BE2C (cell line): ENCODE measurements at regions not wholly inside any gene's neighbourhood (a gene's known extent, or its start where the extent isn't known, plus 50 kb on each side); places are given as distances from the start of the nearest gene placed in this dataset.

Experiments used
- DNase-seq: peaks from one replicate; pipeline ENCODE4 v3.0.0-alpha.2; 2020
- H3K27me3 ChIP-seq: fragments of 250-450 bp; sonication (Bioruptor Pico); 2 replicates; pipeline ENCODE4 v1.5.1; 2020; ENCODE audit warnings: mild to moderate bottlenecking
- H3K36me3 ChIP-seq: fragments of 250-450 bp; sonication (Bioruptor Pico); 2 replicates; pipeline ENCODE4 v1.5.1; 2020; ENCODE audit warnings: mild to moderate bottlenecking
- H3K4me1 ChIP-seq: fragments of 250-450 bp; sonication (Bioruptor Pico); 2 replicates; pipeline ENCODE4 v1.5.1; 2020
- H3K4me3 ChIP-seq: 2 replicates; pipeline ENCODE4 v1.5.1; 2011; ENCODE audit warnings: low read depth, low read length
- H3K9me3 ChIP-seq: fragments of 250-450 bp; sonication (Bioruptor Pico); 2 replicates; pipeline ENCODE4 v1.5.1; 2020
- CTCF ChIP-seq: IDR thresholded peaks from 2 replicates; pipeline ENCODE4 v1.5.1; 2012; ENCODE audit warnings: mild to moderate bottlenecking, low read depth, low read length

GRCh38 chr4:155573126-155573525 lies 93.5 kb upstream of the GUCY1A1 start:
- peaks cover 17% of the 10 kb centered on the region for H3K4me1 ChIP-seq
- TF ChIP-seq CTCF: no peak
- H3K9me3 ChIP-seq: no peaks in the 10 kb centered on the region
- DNase-seq: no peak
- no peaks in the 10 kb centered on the region for H3K36me3 ChIP-seq
- H3K27me3 ChIP-seq: no peaks in the 10 kb centered on the region
- no peak overlapping the region for H3K4me3 ChIP-seq

- no peak for DNase-seq
- no peak for TF ChIP-seq CTCF
- H3K36me3 ChIP-seq: no peaks in the 10 kb centered on the region
Observed at GRCh38 chr4:155572106-155572703, 94.4 kb upstream of the GUCY1A1 start.

GRCh38 chr4:155571184-155571944 lies 95.3 kb upstream of the GUCY1A1 start:
- H3K9me3 ChIP-seq: no peaks in the 10 kb centered on the region
- DNase-seq: peak; percentile 55
- no peak for TF ChIP-seq CTCF
- H3K27me3 ChIP-seq: no peaks in the 10 kb centered on the region
- H3K4me1 ChIP-seq: peaks cover 17% of the 10 kb centered on the region
- no peak overlapping the region for H3K4me3 ChIP-seq
- H3K36me3 ChIP-seq: no peaks in the 10 kb centered on the region

More at GRCh38 chr4:155572106-155572703, 94.4 kb upstream of the GUCY1A1 start:
- no peaks in the 10 kb centered on the region for H3K9me3 ChIP-seq
- peaks cover 17% of the 10 kb centered on the region for H3K4me1 ChIP-seq
- H3K27me3 ChIP-seq: no peaks in the 10 kb centered on the region
- no peak overlapping the region for H3K4me3 ChIP-seq

GRCh38 chr4:155570661-155571060 lies 96.0 kb upstream of the GUCY1A1 start:
- Histone ChIP-seq H3K36me3 (no peaks in the 10 kb centered on the region), H3K4me3 (no peak overlapping the region), H3K4me1 (peaks cover 17% of the 10 kb centered on the region), H3K9me3 (no peaks in the 10 kb centered on the region), H3K27me3 (no peaks in the 10 kb centered on the region)
- TF ChIP-seq CTCF: no peak
- no peak for DNase-seq

GRCh38 chr4:155569960-155570515 lies 96.6 kb upstream of the GUCY1A1 start:
- no peak for TF ChIP-seq CTCF
- DNase-seq: no peak
- no peaks in the 10 kb centered on the region for H3K9me3 ChIP-seq
- H3K4me1 ChIP-seq: peaks cover 17% of the 10 kb centered on the region
- no peaks in the 10 kb centered on the region for H3K36me3 ChIP-seq
- H3K4me3 ChIP-seq: no peak overlapping the region
- H3K27me3 ChIP-seq: no peaks in the 10 kb centered on the region

GRCh38 chr4:155569471-155569870 lies 97.2 kb upstream of the GUCY1A1 start:
- H3K4me3 ChIP-seq: no peak overlapping the region
- H3K36me3 ChIP-seq: no peaks in the 10 kb centered on the region
- H3K27me3 ChIP-seq: no peaks in the 10 kb centered on the region
- DNase-seq: no peak
- TF ChIP-seq CTCF: no peak
- H3K9me3 ChIP-seq: no peaks in the 10 kb centered on the region
- peaks cover 17% of the 10 kb centered on the region for H3K4me1 ChIP-seq
